ENCODE measurements at regions not wholly inside any gene's neighbourhood (a gene's known extent, or its start where the extent isn't known, plus 50 kb on each side); places are given as distances from the start of the nearest gene placed in this dataset.

GRCh38 chr2:147660680-147661079 lies 184.1 kb upstream of the ACVR2A start:
- Histone ChIP-seq H3K9ac (ENCODE audit: low read length) (no peak overlapping the region), H2BK15ac (ENCODE audit: low read depth, poor library complexity, severe bottlenecking) (no peak overlapping the region), H3K27me3 (ENCODE audit: control insufficient read depth in 1 of 2, insufficient read depth in 1 of 2, low read length in 2 of 2) (peaks cover 0 to 3% of the 10 kb centered on the region in 2 experiments), H2BK12ac (ENCODE audit: low read length in 2 of 2) (no peak overlapping the region), H3K36me3 (ENCODE audit: control insufficient read depth in 1 of 2, insufficient read depth in 2 of 2, low read depth in 1 of 2, low read length in 2 of 2) (no peaks in the 10 kb centered on the region), H3K14ac (ENCODE audit: low read length in 2 of 2) (no peak overlapping the region), H2BK5ac (ENCODE audit: low read depth, low read length, poor library complexity, severe bottlenecking) (no peak overlapping the region), H3K79me1 (replicated peaks; ENCODE audit: low read length, poor library complexity, severe bottlenecking) (no peaks in the 10 kb centered on the region), H3K4me3 (ENCODE audit: insufficient read depth in 1 of 2, low read depth in 1 of 2, low read length in 2 of 2) (no peak overlapping the region), H2BK120ac (ENCODE audit: low read depth, low read length) (no peak overlapping the region), H3K4me1 (ENCODE audit: control insufficient read depth, insufficient read depth, low read depth, low read length) (no peaks in the 10 kb centered on the region), H4K91ac (ENCODE audit: low read length) (no peak overlapping the region), H4K8ac (ENCODE audit: low read length) (no peak overlapping the region), H3K4me2 (ENCODE audit: low read length, poor library complexity, severe bottlenecking) (no peak overlapping the region), H3K18ac (ENCODE audit: low read depth in 1 of 2, low read length in 2 of 2) (peak overlapping the region in 1 of 2 experiments; percentile 11), H3K4ac (ENCODE audit: low read depth in 1 of 2, low read length in 2 of 2) (no peak overlapping the region), H2AK5ac (ENCODE audit: low read length, severe bottlenecking) (no peak overlapping the region), H3K27ac (ENCODE audit: low read length, poor library complexity, severe bottlenecking) (no peak overlapping the region), H3K23ac (ENCODE audit: low read length in 2 of 2) (no peak overlapping the region), H2AFZ (ENCODE audit: low read depth, low read length) (no peak overlapping the region), H3K9me3 (ENCODE audit: control insufficient read depth, low read length) (no peaks in the 10 kb centered on the region)
- 70% methylated on average over 2 of the region's 2 CpGs for WGBS
- peak; percentile 33 for DNase-seq

GRCh38 chr2:147659051-147659450 lies 185.8 kb upstream of the ACVR2A start:
- Histone ChIP-seq H3K27me3 (ENCODE audit: control insufficient read depth in 1 of 2, insufficient read depth in 1 of 2, low read length in 2 of 2) (peaks cover 0 to 3% of the 10 kb centered on the region in 2 experiments), H2BK120ac (ENCODE audit: low read depth, low read length) (no peak overlapping the region), H3K4me3 (ENCODE audit: insufficient read depth in 1 of 2, low read depth in 1 of 2, low read length in 2 of 2) (no peak overlapping the region), H3K36me3 (ENCODE audit: control insufficient read depth in 1 of 2, insufficient read depth in 2 of 2, low read depth in 1 of 2, low read length in 2 of 2) (no peaks in the 10 kb centered on the region), H3K14ac (ENCODE audit: low read length in 2 of 2) (no peak overlapping the region), H3K9me3 (ENCODE audit: control insufficient read depth, low read length) (no peaks in the 10 kb centered on the region), H3K23ac (ENCODE audit: low read length in 2 of 2) (no peak overlapping the region), H3K9ac (ENCODE audit: low read length) (no peak overlapping the region), H2BK15ac (ENCODE audit: low read depth, poor library complexity, severe bottlenecking) (no peak overlapping the region), H3K27ac (ENCODE audit: low read length, poor library complexity, severe bottlenecking) (no peak overlapping the region), H3K18ac (ENCODE audit: low read depth in 1 of 2, low read length in 2 of 2) (no peak overlapping the region), H2AK5ac (ENCODE audit: low read length, severe bottlenecking) (no peak overlapping the region), H3K4ac (ENCODE audit: low read depth in 1 of 2, low read length in 2 of 2) (no peak overlapping the region), H3K4me1 (ENCODE audit: control insufficient read depth, insufficient read depth, low read depth, low read length) (no peaks in the 10 kb centered on the region), H3K79me1 (replicated peaks; ENCODE audit: low read length, poor library complexity, severe bottlenecking) (no peaks in the 10 kb centered on the region), H4K91ac (ENCODE audit: low read length) (no peak overlapping the region), H2BK5ac (ENCODE audit: low read depth, low read length, poor library complexity, severe bottlenecking) (no peak overlapping the region), H2AFZ (ENCODE audit: low read depth, low read length) (no peak overlapping the region), H2BK12ac (ENCODE audit: low read length in 2 of 2) (no peak overlapping the region), H3K4me2 (ENCODE audit: low read length, poor library complexity, severe bottlenecking) (no peak overlapping the region), H4K8ac (ENCODE audit: low read length) (no peak overlapping the region)
- DNase-seq, result peak; percentile 83
- 56% methylated on average over 1 of the region's 1 CpG for WGBS

GRCh38 chr2:147657086-147658000 lies 187.5 kb upstream of the ACVR2A start:
- WGBS, result 100% methylated on average over 1 of the region's 2 CpGs

GRCh38 chr2:147649998-147650397 lies 194.8 kb upstream of the ACVR2A start:
- H3K4ac ChIP-seq (ENCODE audit: low read depth in 1 of 2, low read length in 2 of 2), result no peak overlapping the region
- H3K79me1 ChIP-seq (replicated peaks; ENCODE audit: low read length, poor library complexity, severe bottlenecking), result no peaks in the 10 kb centered on the region

More at GRCh38 chr2:147657086-147658000, 187.5 kb upstream of the ACVR2A start:
- no peak overlapping the region for H3K23ac ChIP-seq (ENCODE audit: low read length in 2 of 2)
- H2BK5ac ChIP-seq (ENCODE audit: low read depth, low read length, poor library complexity, severe bottlenecking), result no peak overlapping the region
- no peaks in the 10 kb centered on the region for H3K79me1 ChIP-seq (replicated peaks; ENCODE audit: low read length, poor library complexity, severe bottlenecking)
- H2AFZ ChIP-seq (ENCODE audit: low read depth, low read length), result no peak overlapping the region
- no peak overlapping the region for H3K9ac ChIP-seq (ENCODE audit: low read length)
- H3K9me3 ChIP-seq (ENCODE audit: control insufficient read depth, low read length), result no peaks in the 10 kb centered on the region
- no peak overlapping the region for H3K27ac ChIP-seq (ENCODE audit: low read length, poor library complexity, severe bottlenecking)
- H2BK12ac ChIP-seq (ENCODE audit: low read length in 2 of 2), result no peak overlapping the region
- H3K18ac ChIP-seq (ENCODE audit: low read depth in 1 of 2, low read length in 2 of 2), result no peak overlapping the region
- no peak overlapping the region for H3K4me3 ChIP-seq (ENCODE audit: insufficient read depth in 1 of 2, low read depth in 1 of 2, low read length in 2 of 2)
- H4K8ac ChIP-seq (ENCODE audit: low read length), result no peak overlapping the region
- no peak overlapping the region for H2BK120ac ChIP-seq (ENCODE audit: low read depth, low read length)
- H3K27me3 ChIP-seq (ENCODE audit: control insufficient read depth in 1 of 2, insufficient read depth in 1 of 2, low read length in 2 of 2), result no peaks in the 10 kb centered on the region
- no peak overlapping the region for H2BK15ac ChIP-seq (ENCODE audit: low read depth, poor library complexity, severe bottlenecking)
- no peak overlapping the region for H3K14ac ChIP-seq (ENCODE audit: low read length in 2 of 2)
- no peak overlapping the region for H3K4me2 ChIP-seq (ENCODE audit: low read length, poor library complexity, severe bottlenecking)
- H3K36me3 ChIP-seq (ENCODE audit: control insufficient read depth in 1 of 2, insufficient read depth in 2 of 2, low read depth in 1 of 2, low read length in 2 of 2), result no peaks in the 10 kb centered on the region
- no peaks in the 10 kb centered on the region for H3K4me1 ChIP-seq (ENCODE audit: control insufficient read depth, insufficient read depth, low read depth, low read length)
- H4K91ac ChIP-seq (ENCODE audit: low read length), result no peak overlapping the region
- no peak overlapping the region for H2AK5ac ChIP-seq (ENCODE audit: low read length, severe bottlenecking)
- DNase-seq, result no peak
- no peak overlapping the region for H3K4ac ChIP-seq (ENCODE audit: low read depth in 1 of 2, low read length in 2 of 2)

More at GRCh38 chr2:147649998-147650397, 194.8 kb upstream of the ACVR2A start:
- Histone ChIP-seq H4K91ac (ENCODE audit: low read length) (no peak overlapping the region), H3K14ac (ENCODE audit: low read length in 2 of 2) (no peak overlapping the region), H2AK5ac (ENCODE audit: low read length, severe bottlenecking) (no peak overlapping the region), H3K4me1 (ENCODE audit: control insufficient read depth, insufficient read depth, low read depth, low read length) (no peaks in the 10 kb centered on the region), H3K27me3 (ENCODE audit: control insufficient read depth in 1 of 2, insufficient read depth in 1 of 2, low read length in 2 of 2) (no peaks in the 10 kb centered on the region), H2BK12ac (ENCODE audit: low read length in 2 of 2) (no peak overlapping the region), H3K23ac (ENCODE audit: low read length in 2 of 2) (no peak overlapping the region), H3K4me3 (ENCODE audit: insufficient read depth in 1 of 2, low read depth in 1 of 2, low read length in 2 of 2) (no peak overlapping the region), H3K36me3 (ENCODE audit: control insufficient read depth in 1 of 2, insufficient read depth in 2 of 2, low read depth in 1 of 2, low read length in 2 of 2) (no peaks in the 10 kb centered on the region), H2AFZ (ENCODE audit: low read depth, low read length) (no peak overlapping the region), H2BK15ac (ENCODE audit: low read depth, poor library complexity, severe bottlenecking) (no peak overlapping the region), H3K9ac (ENCODE audit: low read length) (no peak overlapping the region), H3K27ac (ENCODE audit: low read length, poor library complexity, severe bottlenecking) (no peak overlapping the region), H4K8ac (ENCODE audit: low read length) (no peak overlapping the region), H2BK120ac (ENCODE audit: low read depth, low read length) (no peak overlapping the region), H3K4me2 (ENCODE audit: low read length, poor library complexity, severe bottlenecking) (no peak overlapping the region), H3K18ac (ENCODE audit: low read depth in 1 of 2, low read length in 2 of 2) (no peak overlapping the region), H2BK5ac (ENCODE audit: low read depth, low read length, poor library complexity, severe bottlenecking) (no peak overlapping the region), H3K9me3 (ENCODE audit: control insufficient read depth, low read length) (no peaks in the 10 kb centered on the region)
- WGBS, result 54% methylated on average over 5 of the region's 6 CpGs
- peak; percentile 41 for DNase-seq
